ENCODE measurements at regions not wholly inside any gene's neighbourhood (a gene's known extent, or its start where the extent isn't known, plus 50 kb on each side); places are given as distances from the start of the nearest gene placed in this dataset.

- TF ChIP-seq, protein P1, sequence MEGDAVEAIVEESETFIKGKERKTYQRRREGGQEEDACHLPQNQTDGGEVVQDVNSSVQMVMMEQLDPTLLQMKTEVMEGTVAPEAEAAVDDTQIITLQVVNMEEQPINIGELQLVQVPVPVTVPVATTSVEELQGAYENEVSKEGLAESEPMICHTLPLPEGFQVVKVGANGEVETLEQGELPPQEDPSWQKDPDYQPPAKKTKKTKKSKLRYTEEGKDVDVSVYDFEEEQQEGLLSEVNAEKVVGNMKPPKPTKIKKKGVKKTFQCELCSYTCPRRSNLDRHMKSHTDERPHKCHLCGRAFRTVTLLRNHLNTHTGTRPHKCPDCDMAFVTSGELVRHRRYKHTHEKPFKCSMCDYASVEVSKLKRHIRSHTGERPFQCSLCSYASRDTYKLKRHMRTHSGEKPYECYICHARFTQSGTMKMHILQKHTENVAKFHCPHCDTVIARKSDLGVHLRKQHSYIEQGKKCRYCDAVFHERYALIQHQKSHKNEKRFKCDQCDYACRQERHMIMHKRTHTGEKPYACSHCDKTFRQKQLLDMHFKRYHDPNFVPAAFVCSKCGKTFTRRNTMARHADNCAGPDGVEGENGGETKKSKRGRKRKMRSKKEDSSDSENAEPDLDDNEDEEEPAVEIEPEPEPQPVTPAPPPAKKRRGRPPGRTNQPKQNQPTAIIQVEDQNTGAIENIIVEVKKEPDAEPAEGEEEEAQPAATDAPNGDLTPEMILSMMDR (IDR thresholded peaks at IDR 0.05), result no peak
- no peak for TF ChIP-seq POLR2AphosphoS5 (IDR thresholded peaks at IDR 0.05)
- TF ChIP-seq EP300 (IDR thresholded peaks at IDR 0.05; ENCODE audit: low read depth), result no peak
These were observed 615.1 kb downstream of the CCER1 start for GRCh38 chr12:90339837-90340236.

All from transverse colon (tissue), 4 donors.